ENCODE measurements at regions not wholly inside any gene's neighbourhood (a gene's known extent, or its start where the extent isn't known, plus 50 kb on each side); places are given as distances from the start of the nearest gene placed in this dataset.

GRCh38 chr2:107700073-107700472 lies 126.6 kb upstream of the RGPD4 start (continued):
- TF ChIP-seq, protein P1, sequence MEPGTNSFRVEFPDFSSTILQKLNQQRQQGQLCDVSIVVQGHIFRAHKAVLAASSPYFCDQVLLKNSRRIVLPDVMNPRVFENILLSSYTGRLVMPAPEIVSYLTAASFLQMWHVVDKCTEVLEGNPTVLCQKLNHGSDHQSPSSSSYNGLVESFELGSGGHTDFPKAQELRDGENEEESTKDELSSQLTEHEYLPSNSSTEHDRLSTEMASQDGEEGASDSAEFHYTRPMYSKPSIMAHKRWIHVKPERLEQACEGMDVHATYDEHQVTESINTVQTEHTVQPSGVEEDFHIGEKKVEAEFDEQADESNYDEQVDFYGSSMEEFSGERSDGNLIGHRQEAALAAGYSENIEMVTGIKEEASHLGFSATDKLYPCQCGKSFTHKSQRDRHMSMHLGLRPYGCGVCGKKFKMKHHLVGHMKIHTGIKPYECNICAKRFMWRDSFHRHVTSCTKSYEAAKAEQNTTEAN (CRISPR knock-in tag; IDR thresholded peaks at IDR 0.05), result no peak
- no peak for TF ChIP-seq TEAD4 (CRISPR knock-in tag; IDR thresholded peaks at IDR 0.05)
- TF ChIP-seq JUN (CRISPR knock-in tag; IDR thresholded peaks at IDR 0.05), result no peak
- no peak for TF ChIP-seq IRF2 (CRISPR knock-in tag; IDR thresholded peaks at IDR 0.05; ENCODE audit: borderline replicate concordance, low read depth)

DNA sequence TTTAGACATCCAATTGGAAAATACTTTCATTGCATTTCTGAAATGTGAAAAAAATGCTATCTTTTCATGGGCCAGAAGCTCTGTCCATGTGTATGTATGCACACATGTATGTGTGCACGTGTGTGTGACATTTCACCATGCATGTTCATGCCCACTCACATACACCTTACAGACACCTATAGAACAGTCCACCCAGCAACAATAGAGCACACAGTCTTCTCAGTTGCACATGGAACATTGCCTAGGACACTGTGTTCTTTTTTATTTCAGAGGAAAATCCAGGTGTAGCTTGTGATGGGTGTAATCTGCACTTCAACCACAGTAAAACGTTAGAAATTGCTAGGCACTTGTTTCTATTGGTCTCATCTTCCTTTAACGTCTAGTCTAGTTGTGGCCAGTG lies 114.8 kb upstream of the RGPD4 start:
- ATAC-seq, result no peak
- POLR2A ChIA-PET, result no interaction called here

DNA sequence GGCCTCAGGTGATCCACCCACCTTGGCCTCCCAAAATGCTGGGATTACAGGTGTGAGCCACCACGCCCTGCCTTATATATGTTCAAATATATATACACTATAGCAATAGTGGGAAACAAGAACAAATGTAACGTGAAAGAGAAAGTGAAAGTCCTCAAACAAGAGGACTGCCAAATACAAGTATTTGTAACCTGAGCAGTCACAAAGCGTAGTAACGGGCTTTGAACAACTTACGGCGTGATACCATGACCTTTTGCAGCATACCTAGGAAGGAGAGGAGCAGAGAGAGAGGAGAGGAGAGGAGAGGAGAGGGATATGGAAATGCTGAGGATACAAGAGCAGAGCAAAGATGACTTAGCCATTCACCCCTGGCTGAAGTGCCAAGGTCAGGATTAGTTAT lies 113.8 kb upstream of the RGPD4 start:
- peaks cover 9% of the 10 kb centered on the region for H3K4me1 Mint-ChIP-seq
- DNase-seq (ENCODE audit: low spot score) (no peak), ATAC-seq (no peak)
- H3K4me3 Mint-ChIP-seq, result no peak overlapping the region
- H3K27me3 Mint-ChIP-seq (ENCODE audit: low read depth), result no peaks in the 10 kb centered on the region
- POLR2A ChIA-PET, result no interaction called here
- no peaks in the 10 kb centered on the region; the same call in 1 of the 2 replicates for H3K9me3 Mint-ChIP-seq
- no peak overlapping the region; the same call in 1 of the 2 replicates for H3K27ac Mint-ChIP-seq
- CTCF ChIA-PET, result no interaction called here
- TF ChIP-seq NR2C2 (CRISPR knock-in tag; IDR thresholded peaks at IDR 0.05) (no peak), FOXJ3 (CRISPR knock-in tag; IDR thresholded peaks at IDR 0.05; ENCODE audit: borderline replicate concordance) (no peak), JAZF1 (CRISPR knock-in tag; IDR thresholded peaks at IDR 0.05) (no peak), CBFB (CRISPR knock-in tag; IDR thresholded peaks at IDR 0.05; ENCODE audit: low read depth) (no peak), NFYB (CRISPR knock-in tag; conservative IDR thresholded peaks at IDR 0.05; ENCODE audit: low read depth) (no peak), NFATC4 (CRISPR knock-in tag; IDR thresholded peaks at IDR 0.05) (no peak), ESRRA (CRISPR knock-in tag; IDR thresholded peaks at IDR 0.05; ENCODE audit: borderline replicate concordance) (no peak)
- TF ChIP-seq, protein P2, sequence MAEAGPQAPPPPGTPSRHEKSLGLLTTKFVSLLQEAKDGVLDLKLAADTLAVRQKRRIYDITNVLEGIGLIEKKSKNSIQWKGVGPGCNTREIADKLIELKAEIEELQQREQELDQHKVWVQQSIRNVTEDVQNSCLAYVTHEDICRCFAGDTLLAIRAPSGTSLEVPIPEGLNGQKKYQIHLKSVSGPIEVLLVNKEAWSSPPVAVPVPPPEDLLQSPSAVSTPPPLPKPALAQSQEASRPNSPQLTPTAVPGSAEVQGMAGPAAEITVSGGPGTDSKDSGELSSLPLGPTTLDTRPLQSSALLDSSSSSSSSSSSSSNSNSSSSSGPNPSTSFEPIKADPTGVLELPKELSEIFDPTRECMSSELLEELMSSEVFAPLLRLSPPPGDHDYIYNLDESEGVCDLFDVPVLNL (CRISPR knock-in tag; IDR thresholded peaks at IDR 0.05; ENCODE audit: borderline replicate concordance, low read depth), result no peak
- H3K36me3 Mint-ChIP-seq, result no peaks in the 10 kb centered on the region

More for the DNA sequence above, 114.8 kb upstream of the RGPD4 start:
- H3K27ac Mint-ChIP-seq, result no peak overlapping the region
- DNase-seq (ENCODE audit: low spot score), result no peak
- H3K27me3 Mint-ChIP-seq (ENCODE audit: low read depth), result no peaks in the 10 kb centered on the region
- no peaks in the 10 kb centered on the region for H3K4me1 Mint-ChIP-seq
- H3K9me3 Mint-ChIP-seq, result no peaks in the 10 kb centered on the region; the same call in 1 of the 2 replicates
- CTCF ChIA-PET, result no interaction called here
- H3K36me3 Mint-ChIP-seq, result no peaks in the 10 kb centered on the region
- no peak overlapping the region for H3K4me3 Mint-ChIP-seq
- no peak for TF ChIP-seq ZNF317 (CRISPR knock-in tag; IDR thresholded peaks at IDR 0.05; ENCODE audit: borderline replicate concordance, low read depth)
- TF ChIP-seq, protein P3, sequence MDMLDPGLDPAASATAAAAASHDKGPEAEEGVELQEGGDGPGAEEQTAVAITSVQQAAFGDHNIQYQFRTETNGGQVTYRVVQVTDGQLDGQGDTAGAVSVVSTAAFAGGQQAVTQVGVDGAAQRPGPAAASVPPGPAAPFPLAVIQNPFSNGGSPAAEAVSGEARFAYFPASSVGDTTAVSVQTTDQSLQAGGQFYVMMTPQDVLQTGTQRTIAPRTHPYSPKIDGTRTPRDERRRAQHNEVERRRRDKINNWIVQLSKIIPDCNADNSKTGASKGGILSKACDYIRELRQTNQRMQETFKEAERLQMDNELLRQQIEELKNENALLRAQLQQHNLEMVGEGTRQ (CRISPR knock-in tag; IDR thresholded peaks at IDR 0.05), result no peak
- no peak for TF ChIP-seq RORB (CRISPR knock-in tag; IDR thresholded peaks at IDR 0.05)
- no peak for TF ChIP-seq ZNF232 (CRISPR knock-in tag; IDR thresholded peaks at IDR 0.05)
- no peak for TF ChIP-seq FOXK1 (CRISPR knock-in tag; IDR thresholded peaks at IDR 0.05)
- no peak for TF ChIP-seq ZSCAN18 (CRISPR knock-in tag; IDR thresholded peaks at IDR 0.05)
- TF ChIP-seq TCF7 (CRISPR knock-in tag; IDR thresholded peaks at IDR 0.05; ENCODE audit: low read depth), result no peak
